ENCODE measurements at regions not wholly inside any gene's neighbourhood (a gene's known extent, or its start where the extent isn't known, plus 50 kb on each side); places are given as distances from the start of the nearest gene placed in this dataset.
"Not testable (repeated sequence)": the region's sequence is repeated elsewhere in the genome, so short reads cannot be mapped to it uniquely, and the experiment has no call there.

GRCh38 chr1:199095628-199096027 is 456.8 kb downstream of the PTPRC start:
- DNase-seq (ENCODE audit: low spot score) = not testable (repeated sequence)

GRCh38 chr1:199096591-199096990 is 457.8 kb downstream of the PTPRC start:
- DNase-seq (ENCODE audit: low spot score) = no peak

- DNase-seq (ENCODE audit: low spot score) = no peak
Observed at GRCh38 chr1:199098468-199098867, 459.6 kb downstream of the PTPRC start.

- no peak for DNase-seq (ENCODE audit: low spot score)
Observed at GRCh38 chr1:199101139-199101538, 462.3 kb downstream of the PTPRC start.

GRCh38 chr1:199101635-199102034 is 462.8 kb downstream of the PTPRC start:
- no peak for DNase-seq (ENCODE audit: low spot score)

GRCh38 chr1:199102239-199102638 is 463.4 kb downstream of the PTPRC start:
- no peak for DNase-seq (ENCODE audit: low spot score)

GRCh38 chr1:199109160-199109559 is 470.3 kb downstream of the PTPRC start:
- DNase-seq (ENCODE audit: low spot score) = no peak

GRCh38 chr1:199112365-199112764 is 473.5 kb downstream of the PTPRC start:
- no peak for DNase-seq (ENCODE audit: low spot score)

GRCh38 chr1:199113265-199113869 is 474.5 kb downstream of the PTPRC start:
- no peak for DNase-seq (ENCODE audit: low spot score)

- no peak for DNase-seq (ENCODE audit: low spot score)
Observed at GRCh38 chr1:199116488-199116887, 477.6 kb downstream of the PTPRC start.

- DNase-seq (ENCODE audit: low spot score) = no peak
Observed at GRCh38 chr1:199121047-199121446, 482.2 kb downstream of the PTPRC start.

GRCh38 chr1:199122085-199122484 is 483.2 kb downstream of the PTPRC start:
- no peak for DNase-seq (ENCODE audit: low spot score)

GRCh38 chr1:199122532-199123311 is 483.9 kb downstream of the PTPRC start:
- no peak for DNase-seq (ENCODE audit: low spot score)

GRCh38 chr1:199123615-199124014 is 484.8 kb downstream of the PTPRC start:
- no peak for DNase-seq (ENCODE audit: low spot score)

- no peak for DNase-seq (ENCODE audit: low spot score)
Observed at GRCh38 chr1:199124351-199124750, 485.5 kb downstream of the PTPRC start.

GRCh38 chr1:199129247-199129646 is 490.4 kb downstream of the PTPRC start:
- no peak for DNase-seq (ENCODE audit: low spot score)

- DNase-seq (ENCODE audit: low spot score) = no peak
Observed at GRCh38 chr1:199132006-199132405, 493.2 kb downstream of the PTPRC start.

GRCh38 chr1:199135901-199136300 is 497.1 kb downstream of the PTPRC start:
- DNase-seq (ENCODE audit: low spot score) = no peak

GRCh38 chr1:199138061-199138460 is 499.2 kb downstream of the PTPRC start:
- DNase-seq (ENCODE audit: low spot score) = no peak

GRCh38 chr1:199149591-199149990 is 510.8 kb downstream of the PTPRC start:
- no peak for DNase-seq (ENCODE audit: low spot score)

- no peak for DNase-seq (ENCODE audit: low spot score)
Observed at GRCh38 chr1:199150756-199151155, 511.9 kb downstream of the PTPRC start.

- no peak for DNase-seq (ENCODE audit: low spot score)
Observed at GRCh38 chr1:199151634-199152425, 513.0 kb downstream of the PTPRC start.

All from mesenteric fat pad (tissue), 1 donor.